ENCODE measurements at regions not wholly inside any gene's neighbourhood (a gene's known extent, or its start where the extent isn't known, plus 50 kb on each side); places are given as distances from the start of the nearest gene placed in this dataset.

DNA sequence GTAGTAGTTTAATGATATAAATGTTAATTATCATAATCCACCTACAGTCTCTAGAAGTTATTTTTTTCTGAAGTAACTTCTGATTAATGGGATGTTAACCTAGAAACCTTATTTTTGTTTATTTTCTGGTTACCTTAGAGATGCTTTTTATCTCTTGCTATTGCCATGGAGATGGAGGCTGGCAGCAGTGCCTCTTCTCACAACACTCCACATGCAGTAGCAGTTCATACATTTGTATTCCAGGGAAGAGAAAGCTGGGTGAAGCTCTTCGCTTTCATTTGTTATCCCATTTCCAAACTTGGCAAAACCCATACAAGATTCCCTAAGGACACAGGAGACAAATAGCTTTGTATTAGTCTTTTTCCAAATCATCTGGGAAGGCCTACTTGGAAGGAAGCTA lies 1794.1 kb upstream of the LRRTM1 start:
- no peak for TF ChIP-seq RAD21 (conservative IDR thresholded peaks at IDR 0.05 in 1 of 2, IDR thresholded peaks at IDR 0.05 in 1 of 2)
- TF ChIP-seq, protein P1, sequence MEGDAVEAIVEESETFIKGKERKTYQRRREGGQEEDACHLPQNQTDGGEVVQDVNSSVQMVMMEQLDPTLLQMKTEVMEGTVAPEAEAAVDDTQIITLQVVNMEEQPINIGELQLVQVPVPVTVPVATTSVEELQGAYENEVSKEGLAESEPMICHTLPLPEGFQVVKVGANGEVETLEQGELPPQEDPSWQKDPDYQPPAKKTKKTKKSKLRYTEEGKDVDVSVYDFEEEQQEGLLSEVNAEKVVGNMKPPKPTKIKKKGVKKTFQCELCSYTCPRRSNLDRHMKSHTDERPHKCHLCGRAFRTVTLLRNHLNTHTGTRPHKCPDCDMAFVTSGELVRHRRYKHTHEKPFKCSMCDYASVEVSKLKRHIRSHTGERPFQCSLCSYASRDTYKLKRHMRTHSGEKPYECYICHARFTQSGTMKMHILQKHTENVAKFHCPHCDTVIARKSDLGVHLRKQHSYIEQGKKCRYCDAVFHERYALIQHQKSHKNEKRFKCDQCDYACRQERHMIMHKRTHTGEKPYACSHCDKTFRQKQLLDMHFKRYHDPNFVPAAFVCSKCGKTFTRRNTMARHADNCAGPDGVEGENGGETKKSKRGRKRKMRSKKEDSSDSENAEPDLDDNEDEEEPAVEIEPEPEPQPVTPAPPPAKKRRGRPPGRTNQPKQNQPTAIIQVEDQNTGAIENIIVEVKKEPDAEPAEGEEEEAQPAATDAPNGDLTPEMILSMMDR (IDR thresholded peaks at IDR 0.05) = no peak
